ENCODE measurements at regions not wholly inside any gene's neighbourhood (a gene's known extent, or its start where the extent isn't known, plus 50 kb on each side); places are given as distances from the start of the nearest gene placed in this dataset.

- TF ChIP-seq GATA3 (IDR thresholded peaks at IDR 0.05; ENCODE audit: low read depth, low read length) = no peak
- TF ChIP-seq GATA2 (IDR thresholded peaks at IDR 0.05; ENCODE audit: low read depth, low read length) = no peak
Observed at GRCh38 chr13:34747507-34747906, 194.6 kb upstream of the NBEA start.

- TF ChIP-seq GATA3 (IDR thresholded peaks at IDR 0.05; ENCODE audit: low read depth, low read length) (no peak), GATA2 (IDR thresholded peaks at IDR 0.05; ENCODE audit: low read depth, low read length) (no peak)
Observed at GRCh38 chr13:34748073-34748472, 194.0 kb upstream of the NBEA start.

GRCh38 chr13:34748596-34748995 is 193.5 kb upstream of the NBEA start:
- TF ChIP-seq GATA2 (IDR thresholded peaks at IDR 0.05; ENCODE audit: low read depth, low read length) = no peak

GRCh38 chr13:34749046-34749445 is 193.0 kb upstream of the NBEA start:
- TF ChIP-seq GATA3 (IDR thresholded peaks at IDR 0.05; ENCODE audit: low read depth, low read length) = no peak
- no peak for TF ChIP-seq GATA2 (IDR thresholded peaks at IDR 0.05; ENCODE audit: low read depth, low read length)

GRCh38 chr13:34750078-34750931 is 191.8 kb upstream of the NBEA start:
- TF ChIP-seq GATA3 (IDR thresholded peaks at IDR 0.05; ENCODE audit: low read depth, low read length) = no peak
- no peak for TF ChIP-seq GATA2 (IDR thresholded peaks at IDR 0.05; ENCODE audit: low read depth, low read length)

- TF ChIP-seq GATA2 (IDR thresholded peaks at IDR 0.05; ENCODE audit: low read depth, low read length) (no peak), GATA3 (IDR thresholded peaks at IDR 0.05; ENCODE audit: low read depth, low read length) (no peak)
Observed at GRCh38 chr13:34751044-34751443, 191.0 kb upstream of the NBEA start.

- TF ChIP-seq GATA2 (IDR thresholded peaks at IDR 0.05; ENCODE audit: low read depth, low read length) (no peak), GATA3 (IDR thresholded peaks at IDR 0.05; ENCODE audit: low read depth, low read length) (no peak)
Observed at GRCh38 chr13:34751492-34751891, 190.6 kb upstream of the NBEA start.

GRCh38 chr13:34752283-34752960 is 189.6 kb upstream of the NBEA start:
- no peak for TF ChIP-seq GATA2 (IDR thresholded peaks at IDR 0.05; ENCODE audit: low read depth, low read length)
- no peak for TF ChIP-seq GATA3 (IDR thresholded peaks at IDR 0.05; ENCODE audit: low read depth, low read length)

GRCh38 chr13:34756136-34756535 is 185.9 kb upstream of the NBEA start:
- no peak for TF ChIP-seq GATA3 (IDR thresholded peaks at IDR 0.05; ENCODE audit: low read depth, low read length)
- no peak for TF ChIP-seq GATA2 (IDR thresholded peaks at IDR 0.05; ENCODE audit: low read depth, low read length)

GRCh38 chr13:34756572-34756971 is 185.5 kb upstream of the NBEA start:
- TF ChIP-seq GATA2 (IDR thresholded peaks at IDR 0.05; ENCODE audit: low read depth, low read length) = no peak
- no peak for TF ChIP-seq GATA3 (IDR thresholded peaks at IDR 0.05; ENCODE audit: low read depth, low read length)

GRCh38 chr13:34757441-34757840 is 184.6 kb upstream of the NBEA start:
- TF ChIP-seq GATA3 (IDR thresholded peaks at IDR 0.05; ENCODE audit: low read depth, low read length) (no peak), GATA2 (IDR thresholded peaks at IDR 0.05; ENCODE audit: low read depth, low read length) (no peak)

GRCh38 chr13:34758628-34759027 is 183.4 kb upstream of the NBEA start:
- TF ChIP-seq GATA2 (IDR thresholded peaks at IDR 0.05; ENCODE audit: low read depth, low read length) = no peak
- TF ChIP-seq GATA3 (IDR thresholded peaks at IDR 0.05; ENCODE audit: low read depth, low read length) = no peak

- no peak for TF ChIP-seq GATA2 (IDR thresholded peaks at IDR 0.05; ENCODE audit: low read depth, low read length)
- no peak for TF ChIP-seq GATA3 (IDR thresholded peaks at IDR 0.05; ENCODE audit: low read depth, low read length)
Observed at GRCh38 chr13:34762312-34762711, 179.8 kb upstream of the NBEA start.

GRCh38 chr13:34764246-34764645 is 177.8 kb upstream of the NBEA start:
- no peak for TF ChIP-seq GATA2 (IDR thresholded peaks at IDR 0.05; ENCODE audit: low read depth, low read length)
- no peak for TF ChIP-seq GATA3 (IDR thresholded peaks at IDR 0.05; ENCODE audit: low read depth, low read length)

Data from SH-SY5Y (cell line).